ENCODE measurements at regions not wholly inside any gene's neighbourhood (a gene's known extent, or its start where the extent isn't known, plus 50 kb on each side); places are given as distances from the start of the nearest gene placed in this dataset.

GRCh38 chr18:45350404-45351156 is 264.7 kb upstream of the SLC14A2 start:
- no peaks in the 10 kb centered on the region for H3K36me3 ChIP-seq
- no peaks in the 10 kb centered on the region for H3K4me1 ChIP-seq
- no peak overlapping the region for H3K27ac ChIP-seq
- intact Hi-C loops (cut with DNase I) = no loop called here
- 87 to 89% methylated on average over 11 of the region's 11 CpGs for WGBS, 2 donors
- TF ChIP-seq POLR2A (IDR thresholded peaks at IDR 0.05) (no peak), CTCF (IDR thresholded peaks at IDR 0.05) (no peak)
- H3K9me3 ChIP-seq = no peaks in the 10 kb centered on the region
- H3K27me3 ChIP-seq = no peaks in the 10 kb centered on the region
- DNase-seq = no peak
- no peak overlapping the region for H3K4me3 ChIP-seq (replicated peaks in 1 of 3)

GRCh38 chr18:45352874-45353273 is 262.4 kb upstream of the SLC14A2 start:
- TF ChIP-seq POLR2A (IDR thresholded peaks at IDR 0.05) = no peak
- TF ChIP-seq CTCF (IDR thresholded peaks at IDR 0.05) = no peak
- WGBS, 2 donors = 65 to 81% methylated on average over 5 of the region's 5 CpGs
- no peaks in the 10 kb centered on the region for H3K9me3 ChIP-seq
- no peaks in the 10 kb centered on the region for H3K36me3 ChIP-seq
- intact Hi-C loops (cut with DNase I) = no loop called here
- H3K4me3 ChIP-seq (replicated peaks in 1 of 3) = no peak overlapping the region
- H3K27me3 ChIP-seq = no peaks in the 10 kb centered on the region
- no peak for DNase-seq
- no peaks in the 10 kb centered on the region for H3K4me1 ChIP-seq
- no peak overlapping the region for H3K27ac ChIP-seq

GRCh38 chr18:45353530-45353929 is 261.7 kb upstream of the SLC14A2 start:
- Histone ChIP-seq H3K4me1 (no peaks in the 10 kb centered on the region), H3K36me3 (no peaks in the 10 kb centered on the region), H3K4me3 (replicated peaks in 1 of 3) (no peak overlapping the region), H3K9me3 (no peaks in the 10 kb centered on the region), H3K27ac (no peak overlapping the region), H3K27me3 (no peaks in the 10 kb centered on the region)
- intact Hi-C loops (cut with DNase I) = no loop called here
- 73 to 81% methylated on average over 2 of the region's 2 CpGs for WGBS, 2 donors
- no peak for TF ChIP-seq POLR2A (IDR thresholded peaks at IDR 0.05)
- no peak for TF ChIP-seq CTCF (IDR thresholded peaks at IDR 0.05)
- no peak for DNase-seq

- H3K27ac ChIP-seq = no peak overlapping the region
Measured at GRCh38 chr18:45355944-45356520, 259.2 kb upstream of the SLC14A2 start.

More at GRCh38 chr18:45355944-45356520, 259.2 kb upstream of the SLC14A2 start:
- 93% methylated on average over 2 of the region's 2 CpGs for WGBS, 2 donors
- Histone ChIP-seq H3K4me3 (replicated peaks in 1 of 3) (no peak overlapping the region), H3K36me3 (no peaks in the 10 kb centered on the region), H3K4me1 (no peaks in the 10 kb centered on the region), H3K27me3 (no peaks in the 10 kb centered on the region), H3K9me3 (no peaks in the 10 kb centered on the region)
- no peak for DNase-seq
- no peak for TF ChIP-seq CTCF (IDR thresholded peaks at IDR 0.05)
- no peak for TF ChIP-seq POLR2A (IDR thresholded peaks at IDR 0.05)
- intact Hi-C loops (cut with DNase I) = no loop called here
